NCI-H1930 (cell line): ENCODE measurements at regions not wholly inside any gene's neighbourhood (a gene's known extent, or its start where the extent isn't known, plus 50 kb on each side); places are given as distances from the start of the nearest gene placed in this dataset.
A peak's percentile ranks its signal among the peaks of the same experiment; 100 is the strongest.
"Not testable (repeated sequence)": the region's sequence is repeated elsewhere in the genome, so short reads cannot be mapped to it uniquely, and the experiment has no call there.

Experiments
- DNase-seq, 2 experiments: peaks; one replicate each; lab custom pipeline; 2025; lab: John Stamatoyannopoulos, UW

- no peak for DNase-seq
Observed at GRCh38 chr4:97103252-97103651, 1040.0 kb downstream of the STPG2 start.

DNA sequence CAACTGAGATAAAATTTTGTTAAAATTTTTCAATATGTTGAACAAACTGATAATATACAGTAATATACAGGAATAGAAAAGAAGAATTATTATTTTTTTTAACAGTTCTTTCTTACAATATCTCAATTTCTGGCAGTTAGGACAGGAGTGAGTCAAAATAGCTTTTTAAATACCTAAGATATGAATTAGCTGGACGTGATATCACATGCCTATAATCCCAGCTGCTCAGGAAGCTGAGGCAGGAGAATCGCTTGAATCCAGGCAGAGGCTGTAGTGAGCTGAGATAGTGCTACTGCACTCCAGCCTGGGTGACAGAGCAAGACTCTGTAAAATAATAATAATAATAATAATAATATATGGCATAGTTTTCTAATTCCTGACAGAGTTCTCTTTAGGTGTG, 1039.3 kb downstream of the STPG2 start:
- DNase-seq, result no peak

DNA sequence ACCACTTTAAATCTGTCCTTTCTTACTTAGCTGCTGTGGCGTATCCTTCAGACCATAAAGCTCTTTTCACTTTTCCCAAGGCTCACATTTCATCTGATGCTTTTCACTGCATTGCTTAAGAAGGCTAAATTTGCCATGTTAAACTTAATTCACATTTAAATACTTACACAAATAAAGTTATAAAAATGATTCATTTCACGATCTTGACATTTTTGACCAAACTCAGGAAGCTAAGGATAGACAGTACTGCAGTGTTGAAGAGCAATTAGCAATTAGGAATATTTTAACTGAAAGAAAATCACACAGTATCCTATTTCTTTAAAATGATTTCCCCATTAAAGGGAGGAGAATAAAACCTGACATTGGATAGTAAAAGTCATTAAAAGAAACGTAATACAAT, 1038.6 kb downstream of the STPG2 start:
- DNase-seq, result no peak

GRCh38 chr4:97105347-97106099, 1037.8 kb downstream of the STPG2 start:
- DNase-seq, result no peak

DNA sequence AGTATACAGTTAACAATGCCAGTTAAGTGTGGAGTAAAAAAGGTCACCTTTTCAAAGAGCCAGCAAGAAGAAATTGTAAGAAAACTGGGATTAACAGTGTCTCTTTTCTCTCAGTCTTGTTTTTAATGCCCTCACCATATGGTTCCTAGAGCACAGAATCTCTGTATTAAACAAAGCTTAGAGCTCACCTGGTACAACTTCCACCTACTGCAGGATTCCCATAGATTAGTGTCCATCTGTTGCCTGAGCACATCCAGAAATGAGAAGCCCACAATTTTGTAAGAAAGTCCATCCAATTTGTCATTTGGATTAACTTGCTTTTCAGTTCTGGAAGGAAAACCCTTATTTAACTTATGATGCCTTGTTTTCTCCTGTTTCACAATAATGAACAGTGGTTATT, 1037.1 kb downstream of the STPG2 start:
- no peak for DNase-seq

DNA sequence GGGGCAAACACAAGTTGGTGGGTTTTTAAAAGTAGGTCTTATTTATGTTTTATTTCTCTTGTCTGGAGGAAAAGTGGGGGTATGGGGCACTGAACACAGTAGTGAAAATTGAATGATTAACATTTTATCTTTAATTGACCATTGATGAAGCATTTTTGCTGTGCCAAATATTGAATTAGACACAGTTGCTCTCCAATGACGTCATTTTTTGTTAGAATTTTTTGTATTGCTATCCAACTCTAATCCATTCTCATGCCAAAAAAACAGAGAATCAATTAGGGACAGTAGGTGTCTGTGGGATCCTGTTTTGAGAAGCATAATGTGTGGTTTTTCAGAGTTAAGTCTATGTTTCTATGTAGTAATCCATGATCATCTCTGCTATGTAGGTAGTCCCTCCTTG, 1032.8 kb downstream of the STPG2 start:
- no peak for DNase-seq

DNA sequence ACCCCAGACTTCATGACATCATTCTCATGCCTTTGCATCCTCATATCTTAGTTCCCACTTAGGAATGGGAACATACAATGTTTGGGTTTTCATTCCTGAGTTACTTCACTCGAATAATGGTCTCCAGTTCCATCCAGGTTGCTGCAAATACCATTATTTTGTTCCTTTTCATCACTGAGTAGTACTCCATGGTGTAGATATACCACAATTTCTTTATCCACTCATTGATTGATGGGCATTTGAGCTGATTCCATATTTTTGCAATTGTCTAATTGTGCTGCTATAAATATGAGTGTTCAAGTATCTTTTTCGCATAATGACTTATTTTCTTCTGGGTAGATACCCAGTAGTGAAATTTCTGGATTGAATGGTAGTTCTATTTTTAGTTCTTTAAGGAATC, 1026.8 kb downstream of the STPG2 start:
- no peak for DNase-seq

DNA sequence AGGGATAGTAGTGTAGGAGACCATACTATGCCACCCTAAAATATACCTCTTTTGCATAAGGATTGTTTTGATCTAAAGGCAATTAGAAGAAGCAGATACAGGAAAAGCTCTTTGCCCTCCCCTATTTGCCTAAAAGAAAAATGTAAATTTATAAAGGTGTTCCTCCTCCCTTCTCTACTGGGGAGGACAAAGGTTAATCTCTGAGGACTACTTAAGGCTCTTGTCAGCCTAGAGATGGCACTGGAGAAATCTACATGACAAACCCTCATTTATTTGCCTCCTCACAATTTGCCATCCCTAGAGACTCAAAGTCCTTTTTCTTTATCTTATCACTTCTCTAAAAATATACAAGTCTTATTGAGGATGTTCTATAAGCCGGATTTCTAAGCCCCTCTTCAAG, 1021.8 kb downstream of the STPG2 start:
- no peak for DNase-seq

DNA sequence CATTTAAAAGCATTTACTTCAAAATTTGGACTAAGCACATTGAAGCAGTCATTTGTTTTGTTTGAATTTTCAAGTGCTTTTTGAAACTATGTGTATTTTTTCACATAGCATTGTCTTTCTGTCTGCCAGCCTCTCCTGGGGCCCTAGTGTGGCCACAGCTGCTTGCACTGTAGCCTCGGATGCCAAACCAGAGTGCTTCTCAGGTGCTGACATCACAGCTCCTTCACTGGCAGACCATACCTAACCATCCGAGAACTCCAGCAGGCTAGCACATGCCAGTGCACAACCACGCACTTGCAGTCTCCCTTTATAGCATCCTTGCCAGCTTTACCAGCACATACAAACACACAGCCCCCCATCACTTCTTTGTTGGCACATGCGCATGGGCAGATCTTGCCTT, 1019.7 kb downstream of the STPG2 start:
- DNase-seq, result peak; percentile 0 to 28

DNA sequence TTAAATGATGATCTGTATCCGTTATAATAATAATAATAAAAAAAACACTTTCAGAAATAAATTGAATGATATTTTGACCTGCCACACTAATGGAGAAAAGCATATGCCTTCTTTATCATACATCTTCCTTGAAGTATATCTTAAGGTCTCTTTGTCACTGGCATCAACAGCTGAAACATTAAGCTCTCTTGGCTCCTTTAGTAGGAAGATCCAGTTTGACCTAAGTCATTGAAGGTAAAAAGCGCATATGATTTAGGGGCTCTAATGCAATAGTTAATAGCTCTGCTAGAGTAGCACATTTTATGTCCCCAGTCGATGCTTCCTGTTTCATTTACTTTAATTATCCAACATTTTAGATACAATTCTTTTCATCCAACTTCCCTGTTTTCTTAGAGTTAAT, 1010.8 kb downstream of the STPG2 start:
- DNase-seq, result no peak

- DNase-seq, result no peak
Observed at GRCh38 chr4:97134456-97134855, 1008.8 kb downstream of the STPG2 start.

DNA sequence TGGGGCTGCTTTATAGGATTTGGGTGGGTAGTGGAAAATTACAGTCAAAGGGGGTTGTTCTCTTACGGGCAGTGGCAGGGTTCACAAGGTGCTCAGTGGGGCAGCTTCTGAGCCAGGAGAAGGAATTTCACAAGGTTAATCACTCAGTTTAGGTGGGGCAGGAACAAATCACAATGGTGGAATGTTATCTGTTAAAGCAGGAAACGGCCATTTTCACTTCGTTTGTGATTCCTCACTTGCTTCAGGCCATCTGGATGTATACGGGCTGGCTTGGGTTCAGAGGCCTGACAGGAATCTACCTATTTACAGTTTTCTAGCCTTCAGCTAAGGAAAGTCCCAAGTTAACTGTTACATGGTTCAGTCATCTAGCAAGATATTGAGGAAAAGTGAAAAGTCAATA, 1003.5 kb downstream of the STPG2 start:
- no peak for DNase-seq

DNA sequence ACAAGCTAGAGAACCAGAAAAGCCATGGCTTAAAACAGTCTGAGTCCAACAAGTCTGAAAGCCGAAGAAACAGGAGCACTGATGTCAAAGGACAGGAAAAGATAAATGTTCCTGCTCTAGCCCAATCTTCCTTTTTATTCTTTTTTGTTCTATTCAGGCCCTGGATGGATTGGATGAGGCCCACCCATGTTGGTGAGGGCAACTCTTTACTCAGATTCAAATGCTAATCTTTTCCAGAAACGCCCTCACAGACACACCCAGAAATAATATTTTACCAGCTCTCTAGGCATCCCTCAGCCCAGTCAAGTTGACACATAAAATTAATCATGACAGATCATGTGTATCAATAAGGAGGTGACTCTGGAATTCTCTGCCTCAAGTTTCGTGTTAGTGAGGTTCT, 1002.7 kb downstream of the STPG2 start:
- DNase-seq, result no peak

- not testable (repeated sequence) for DNase-seq
Observed at GRCh38 chr4:97141332-97141731, 1001.9 kb downstream of the STPG2 start.

DNA sequence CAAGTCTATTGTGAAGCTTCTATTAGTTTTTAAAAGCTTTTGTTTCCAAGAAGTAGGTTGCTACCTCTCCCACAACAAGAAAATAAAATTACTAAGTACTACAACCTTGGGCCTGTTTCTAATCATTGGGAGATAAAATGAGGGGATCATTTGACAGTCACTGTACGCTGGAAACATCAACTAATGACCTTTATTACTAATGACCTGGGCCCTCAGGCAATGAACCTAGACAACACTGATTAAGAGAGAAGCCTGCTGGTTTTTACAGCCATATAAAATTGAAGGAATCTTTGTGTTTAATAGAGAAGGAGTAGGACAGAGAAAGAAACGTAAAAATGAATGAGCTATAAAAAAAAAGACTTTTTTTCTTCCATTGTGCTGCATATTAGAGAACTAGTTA, 1000.9 kb downstream of the STPG2 start:
- no peak for DNase-seq

DNA sequence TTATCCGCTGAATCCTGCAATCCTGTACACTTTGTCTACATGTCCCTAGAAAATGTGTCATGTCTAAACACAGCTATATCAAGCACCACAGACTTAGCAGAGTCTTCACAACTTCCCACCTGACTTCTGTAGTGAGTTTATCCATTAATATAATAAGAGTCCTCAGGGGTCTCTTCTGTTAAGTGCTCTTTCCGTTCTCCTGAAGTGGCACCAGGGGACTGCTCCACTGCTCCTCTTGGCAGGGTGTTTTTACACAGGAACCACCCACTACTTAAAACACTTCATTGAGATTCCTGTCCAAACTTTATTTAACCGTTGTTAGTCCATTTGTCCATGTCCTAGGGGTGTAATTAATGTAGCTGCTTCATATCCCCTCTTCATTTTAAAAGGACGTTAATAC, 1000.4 kb downstream of the STPG2 start:
- no peak for DNase-seq

- DNase-seq, result no peak
Observed at GRCh38 chr4:97144199-97144598, 999.1 kb downstream of the STPG2 start.

DNA sequence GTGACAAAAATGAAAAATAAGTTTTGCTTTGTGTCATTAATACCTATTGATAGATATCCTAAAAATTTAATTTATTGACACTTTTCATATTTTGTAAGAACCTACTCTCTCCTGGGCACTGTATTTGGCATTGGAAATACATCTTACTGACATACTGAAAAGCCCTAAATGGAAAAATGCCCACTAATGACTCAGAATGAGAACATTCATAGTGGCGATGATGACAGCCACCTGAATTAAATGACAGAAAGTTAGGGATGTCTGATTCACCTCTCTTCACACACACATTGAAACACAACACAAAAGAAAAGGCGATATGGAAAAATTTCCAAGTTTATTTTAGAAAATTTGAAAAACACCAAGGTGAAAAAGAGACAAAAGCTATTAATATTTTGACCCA, 992.3 kb downstream of the STPG2 start:
- DNase-seq, result no peak

- DNase-seq, result no peak
Observed at GRCh38 chr4:97152149-97152548, 991.1 kb downstream of the STPG2 start.

DNA sequence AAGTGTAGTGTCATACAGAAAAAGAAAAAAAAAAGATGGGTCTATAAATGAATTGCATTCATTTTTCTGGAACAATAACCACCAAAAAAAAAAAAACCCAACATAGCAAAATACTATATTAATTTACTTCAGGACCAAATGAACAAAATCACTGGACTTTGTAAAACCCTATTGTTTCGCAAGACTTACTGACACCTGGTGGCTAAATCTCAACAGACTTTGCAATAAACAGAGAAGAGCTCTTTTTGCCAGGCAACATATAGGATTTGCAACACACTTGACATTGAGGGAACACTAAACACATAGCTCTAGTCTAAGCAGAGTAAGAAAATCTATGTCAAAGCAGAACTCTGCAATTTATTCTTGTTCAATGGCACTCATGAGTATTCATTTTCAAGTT, 990.2 kb downstream of the STPG2 start:
- peak in 1 of 2 experiments; percentile 1 for DNase-seq

GRCh38 chr4:97159625-97160024, 983.7 kb downstream of the STPG2 start:
- DNase-seq, result no peak

- no peak for DNase-seq
Observed at GRCh38 chr4:97185233-97185632, 958.0 kb downstream of the STPG2 start.

DNA sequence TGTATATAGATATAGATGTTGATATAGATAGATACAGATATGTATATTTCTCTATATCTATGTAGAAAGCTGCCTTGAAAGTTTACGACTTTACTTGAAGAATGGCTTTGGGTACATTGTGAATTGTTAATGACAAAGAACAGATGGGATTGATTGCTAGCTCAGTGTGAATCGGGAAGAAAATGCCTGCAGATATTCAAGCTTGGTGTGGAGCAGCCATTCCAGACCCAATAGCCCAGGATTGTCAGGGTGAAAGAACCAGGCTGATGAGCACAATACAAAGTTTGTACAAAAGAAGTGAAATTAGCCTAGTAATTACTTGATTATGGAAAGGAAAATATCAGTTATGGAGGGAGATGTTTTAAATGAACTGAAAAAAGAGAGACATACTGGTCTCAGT, 946.2 kb downstream of the STPG2 start:
- DNase-seq, result no peak

GRCh38 chr4:97208749-97209148, 934.5 kb downstream of the STPG2 start:
- no peak for DNase-seq
